HepG2 (cell line): ENCODE measurements at regions not wholly inside any gene's neighbourhood (a gene's known extent, or its start where the extent isn't known, plus 50 kb on each side); places are given as distances from the start of the nearest gene placed in this dataset.

Source experiments
- CBX5 ChIP-seq: sonication (generic); formaldehyde crosslinking; IDR thresholded peaks from 2 replicates; pipeline ENCODE4 v1.4.0; 2020; ENCODE audit warnings: missing genetic modification reagents, borderline replicate concordance
- CTCF ChIP-seq: sonication (generic); formaldehyde crosslinking; IDR thresholded peaks from 2 replicates; pipeline ENCODE4 v1.5.0; 2020; ENCODE audit warnings: mild to moderate bottlenecking, missing genetic modification reagents, moderate library complexity
- E2F5 ChIP-seq: sonication (generic); formaldehyde crosslinking; conservative IDR thresholded peaks from 2 replicates; pipeline ENCODE4 v1.4.0; 2020; ENCODE audit warnings: missing genetic modification reagents
- ELF1 ChIP-seq: sonication (generic); formaldehyde crosslinking; IDR thresholded peaks from 2 replicates; pipeline ENCODE4 v1.4.0; 2020; ENCODE audit warnings: missing genetic modification reagents
- GABPB1 ChIP-seq: IDR thresholded peaks from 2 replicates; pipeline ENCODE4 v1.6.1; 2016; ENCODE audit warnings: mild to moderate bottlenecking, missing genetic modification reagents, moderate library complexity, missing compliant biosample characterization
- POLR2A ChIP-seq, 2 experiments: IDR thresholded peaks; 2 replicates each; pipeline ENCODE4 v1.6.1; 2011; ENCODE audit warnings: low read depth in 2 of 2, low read length in 2 of 2, mild to moderate bottlenecking in 1 of 2, moderate library complexity in 1 of 2; ENCODE audit not compliant: insufficient read depth in 1 of 2
- SALL2 ChIP-seq: sonication (generic); formaldehyde crosslinking; IDR thresholded peaks from 2 replicates; pipeline ENCODE4 v1.8.1; 2023; ENCODE audit warnings: mild to moderate bottlenecking, missing genetic modification reagents, inconsistent platforms
- SP1 ChIP-seq, 2 experiments: fragments of 450-650 bp in 1 of 2; sonication (generic) in 1 of 2; formaldehyde crosslinking in 1 of 2; IDR thresholded peaks; 2 replicates each; pipeline versions ENCODE4 v1.4.0 to v1.6.1; 2016 to 2020; ENCODE audit warnings: missing genetic modification reagents in 1 of 2
- YY1 ChIP-seq: IDR thresholded peaks from 2 replicates; pipeline ENCODE4 v1.6.1; 2011; ENCODE audit warnings: low read length, low read depth, moderate library complexity, mild to moderate bottlenecking; ENCODE audit not compliant: insufficient read depth, insufficient replicate concordance
- ZNF570 ChIP-seq: sonication (generic); formaldehyde crosslinking; IDR thresholded peaks from 2 replicates; pipeline ENCODE4 v1.4.0; 2020; ENCODE audit warnings: mild to moderate bottlenecking, missing genetic modification reagents, borderline replicate concordance
- ZSCAN29 ChIP-seq: sonication (generic); formaldehyde crosslinking; conservative IDR thresholded peaks from 2 replicates; pipeline ENCODE4 v1.4.0; 2020; ENCODE audit warnings: mild to moderate bottlenecking, missing genetic modification reagents

- TF ChIP-seq GABPB1 (no peak), ELF1 (no peak), ZNF570 (CRISPR knock-in tag) (no peak), SP1 (IDR thresholded peaks at IDR 0.05) (no peak), SP1 (CRISPR knock-in tag; IDR thresholded peaks at IDR 0.05) (no peak), SALL2 (no peak), CTCF (CRISPR knock-in tag) (no peak), E2F5 (CRISPR knock-in tag) (no peak), POLR2A (IDR thresholded peaks at IDR 0.05; ENCODE audit: insufficient read depth in 1 of 2, low read depth in 2 of 2, low read length in 2 of 2) (no peak), ZSCAN29 (CRISPR knock-in tag) (no peak), CBX5 (CRISPR knock-in tag) (no peak), YY1 (no peak)
Observed at GRCh38 chr6:174036-174435, 118.3 kb upstream of the DUSP22 start.
